HG03060 (cell line): ENCODE measurements at regions not wholly inside any gene's neighbourhood (a gene's known extent, or its start where the extent isn't known, plus 50 kb on each side); places are given as distances from the start of the nearest gene placed in this dataset.
"Not testable (repeated sequence)": the region's sequence is repeated elsewhere in the genome, so short reads cannot be mapped to it uniquely, and the experiment has no call there.

Source experiments
- ATAC-seq: cut with Tn5 transposase; IDR thresholded peaks from one replicate; pipeline ENCODE4 v1.9.1; 2021; ENCODE audit warnings: low read depth, moderate number of reproducible peaks; ENCODE audit not compliant: unreplicated experiment

DNA sequence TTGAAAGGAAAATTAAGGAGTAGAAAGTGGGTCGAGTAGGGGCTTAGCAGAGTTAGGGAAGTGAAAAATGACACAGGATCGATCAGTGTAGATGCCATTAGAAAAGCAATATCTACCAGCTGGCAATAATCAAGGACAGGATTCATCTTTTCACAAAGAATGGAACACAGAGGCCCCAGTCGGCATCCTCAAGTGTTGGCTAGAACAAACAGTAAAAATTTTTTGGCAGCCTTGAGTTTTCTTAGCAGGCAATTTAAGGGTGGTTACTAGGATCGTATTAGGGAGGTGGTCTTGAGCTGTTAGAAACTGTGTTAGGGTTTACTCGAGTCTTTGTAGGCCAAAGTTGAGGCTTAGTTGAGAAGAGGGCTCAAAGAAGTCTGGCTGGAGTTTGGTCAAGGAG is 658.8 kb upstream of the SGO1 start:
- ATAC-seq: no peak

DNA sequence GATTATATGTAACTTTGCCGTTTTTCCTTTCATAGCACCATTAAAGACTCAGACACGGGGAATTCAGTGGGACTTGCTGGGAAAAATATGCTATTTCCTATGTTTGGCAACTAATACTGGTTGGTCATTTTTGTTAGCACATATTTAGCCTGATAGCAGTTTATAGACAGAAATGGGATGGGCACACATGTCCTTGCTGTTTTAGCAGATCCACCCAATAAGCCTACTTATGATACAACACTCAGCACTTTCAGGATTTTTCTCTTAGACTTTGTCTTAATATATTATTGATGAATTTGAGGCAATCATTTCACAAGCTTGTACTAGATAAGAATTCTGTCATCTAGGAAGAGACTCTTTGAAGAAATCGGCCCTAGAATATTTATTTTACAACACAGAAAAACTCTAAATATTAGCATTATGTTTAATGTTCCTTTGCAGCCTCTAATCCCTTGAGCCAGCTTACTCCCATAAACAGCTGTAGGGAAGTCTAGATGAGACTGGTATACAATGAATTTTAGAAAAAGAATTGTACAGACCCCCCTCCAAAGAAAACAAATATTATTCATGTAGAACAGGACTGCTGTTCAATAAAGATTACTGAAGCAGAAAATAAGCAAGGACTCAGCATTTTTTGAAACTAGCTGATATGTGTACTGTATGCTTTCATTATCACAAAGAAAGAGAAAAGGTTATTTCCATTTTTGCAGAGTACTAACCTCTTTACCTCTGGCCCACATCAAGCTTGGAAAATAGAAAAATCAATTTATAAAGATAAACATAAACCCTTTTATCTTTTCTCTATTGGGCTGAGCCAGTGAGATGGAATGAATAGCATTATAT is 656.8 kb upstream of the SGO1 start:
- ATAC-seq: no peak

DNA sequence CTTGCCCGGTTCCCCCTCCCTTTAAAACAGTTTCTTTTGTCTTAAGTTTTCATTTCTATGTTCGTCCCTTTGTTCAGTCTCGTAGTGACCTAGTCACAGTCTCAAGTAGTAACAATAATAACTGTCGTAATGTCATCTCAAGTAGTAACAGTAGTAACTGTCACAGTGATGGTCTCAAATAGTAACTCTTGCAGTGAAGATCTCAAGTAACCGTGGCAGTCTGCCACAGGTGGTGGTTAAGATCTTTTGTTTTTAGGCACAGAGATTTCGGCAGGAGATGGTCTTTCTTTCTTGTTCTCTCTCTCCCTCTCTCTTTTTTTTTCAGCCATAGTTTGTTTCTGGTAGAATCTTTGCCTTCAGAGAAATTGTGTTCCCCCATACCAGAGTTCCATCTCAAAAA is 656.0 kb upstream of the SGO1 start:
- ATAC-seq: no peak

- ATAC-seq: no peak
Observed at GRCh38 chr3:20837676-20838302, 651.8 kb upstream of the SGO1 start.

- no peak for ATAC-seq
Observed at GRCh38 chr3:20836801-20837200, 650.8 kb upstream of the SGO1 start.

- no peak for ATAC-seq
Observed at GRCh38 chr3:20832963-20833362, 647.0 kb upstream of the SGO1 start.

- no peak for ATAC-seq
Observed at GRCh38 chr3:20822251-20822650, 636.2 kb upstream of the SGO1 start.

- not testable (repeated sequence) for ATAC-seq
Observed at GRCh38 chr3:20820872-20821271, 634.9 kb upstream of the SGO1 start.

DNA sequence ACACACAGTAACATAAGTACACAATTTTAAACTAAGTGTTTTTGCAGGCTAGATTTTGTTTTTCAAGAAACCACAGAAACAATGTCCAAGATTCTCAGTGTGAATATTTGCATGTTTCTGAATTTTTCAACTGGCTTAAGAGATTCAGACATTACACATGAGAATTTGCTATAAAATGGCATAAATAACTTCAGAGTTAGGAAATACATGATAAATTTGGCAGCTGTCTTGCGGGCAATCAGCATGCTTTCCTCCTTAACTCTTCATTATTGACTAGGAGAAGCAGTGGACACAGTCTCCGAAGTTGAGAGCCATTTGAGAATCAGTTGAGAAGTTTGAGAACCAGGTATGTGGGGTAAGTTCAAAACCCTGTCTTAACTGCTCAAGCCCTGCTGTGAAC is 625.6 kb upstream of the SGO1 start:
- ATAC-seq: no peak

DNA sequence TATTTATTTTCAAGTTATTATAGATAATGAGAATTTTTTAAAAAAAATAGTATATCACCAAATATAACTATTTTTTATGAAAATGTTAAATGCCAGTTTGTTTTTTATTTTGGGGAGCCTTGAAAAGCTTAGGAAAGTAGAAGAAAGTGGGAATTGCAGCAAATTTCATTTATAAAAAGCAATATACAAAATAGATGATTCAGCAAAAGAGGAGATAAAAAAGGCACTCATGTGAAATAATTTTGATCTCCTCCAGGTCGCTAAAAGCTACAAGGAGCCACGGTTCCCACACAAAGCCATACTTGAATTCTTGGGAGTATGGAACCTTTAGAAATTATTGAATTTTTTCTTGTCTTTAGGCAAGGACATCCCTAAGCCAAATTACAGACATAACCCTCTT is 625.0 kb upstream of the SGO1 start:
- no peak for ATAC-seq

- no peak for ATAC-seq
Observed at GRCh38 chr3:20810555-20810954, 624.5 kb upstream of the SGO1 start.

DNA sequence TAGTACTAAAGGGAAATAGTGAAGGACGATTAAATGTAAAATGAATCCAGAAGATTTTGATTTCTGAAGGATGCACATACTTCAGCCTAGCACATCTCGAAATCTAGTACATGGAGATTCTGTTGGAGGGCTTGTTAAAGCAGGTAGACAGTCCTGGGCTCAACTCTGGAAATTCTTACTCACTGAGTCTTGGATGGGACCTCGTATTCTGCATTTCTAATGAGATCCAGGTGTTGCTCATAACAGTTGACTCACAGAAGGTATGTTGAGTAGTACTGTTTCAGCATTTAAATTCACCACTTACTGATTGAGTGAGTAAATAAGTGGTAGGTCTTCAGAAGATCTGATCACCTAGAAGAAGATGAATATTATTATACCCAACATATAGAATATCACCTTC is 623.4 kb upstream of the SGO1 start:
- no peak for ATAC-seq

GRCh38 chr3:20808864-20809263 is 622.9 kb upstream of the SGO1 start:
- no peak for ATAC-seq

GRCh38 chr3:20798666-20799065 is 612.7 kb upstream of the SGO1 start:
- ATAC-seq: no peak

DNA sequence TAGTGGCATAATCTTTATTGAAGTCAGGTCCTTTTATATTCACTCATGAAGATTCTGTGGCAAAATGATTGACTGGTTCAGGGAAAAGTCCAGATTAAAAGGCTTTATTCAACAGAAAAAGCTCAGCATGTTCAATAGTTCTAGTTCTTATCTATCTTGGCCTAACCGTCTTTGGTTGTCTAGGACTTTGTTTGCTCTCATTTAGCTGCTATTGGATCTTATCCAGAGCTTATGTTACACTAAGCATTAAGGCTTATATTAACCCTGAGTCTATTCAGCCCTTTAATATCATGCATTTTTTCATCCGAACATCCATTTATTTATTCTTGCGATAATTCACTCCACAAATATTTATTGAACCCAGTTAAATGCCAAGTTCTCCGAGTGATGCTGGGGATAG is 601.0 kb upstream of the SGO1 start:
- no peak for ATAC-seq

- no peak for ATAC-seq
Observed at GRCh38 chr3:20776692-20777091, 590.7 kb upstream of the SGO1 start.

DNA sequence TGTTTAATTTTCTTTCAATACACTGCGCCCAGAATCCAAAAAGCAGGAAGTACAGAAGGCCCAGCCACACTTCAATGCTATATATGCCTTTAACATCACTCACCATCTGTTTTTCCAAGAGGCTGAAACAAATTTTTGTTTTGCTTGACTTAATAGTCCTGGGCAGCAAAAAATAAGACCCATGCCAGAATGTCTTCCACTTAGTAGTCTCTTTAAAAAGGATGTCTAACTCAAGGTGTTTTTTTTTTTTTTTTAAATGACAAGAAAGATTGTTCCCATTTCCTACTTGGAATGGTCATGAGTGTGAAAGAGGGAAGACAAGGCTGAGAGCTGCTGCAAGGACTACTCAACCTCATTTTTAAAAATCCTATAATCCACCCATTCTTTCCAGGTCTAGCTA is 590.3 kb upstream of the SGO1 start:
- no peak for ATAC-seq

DNA sequence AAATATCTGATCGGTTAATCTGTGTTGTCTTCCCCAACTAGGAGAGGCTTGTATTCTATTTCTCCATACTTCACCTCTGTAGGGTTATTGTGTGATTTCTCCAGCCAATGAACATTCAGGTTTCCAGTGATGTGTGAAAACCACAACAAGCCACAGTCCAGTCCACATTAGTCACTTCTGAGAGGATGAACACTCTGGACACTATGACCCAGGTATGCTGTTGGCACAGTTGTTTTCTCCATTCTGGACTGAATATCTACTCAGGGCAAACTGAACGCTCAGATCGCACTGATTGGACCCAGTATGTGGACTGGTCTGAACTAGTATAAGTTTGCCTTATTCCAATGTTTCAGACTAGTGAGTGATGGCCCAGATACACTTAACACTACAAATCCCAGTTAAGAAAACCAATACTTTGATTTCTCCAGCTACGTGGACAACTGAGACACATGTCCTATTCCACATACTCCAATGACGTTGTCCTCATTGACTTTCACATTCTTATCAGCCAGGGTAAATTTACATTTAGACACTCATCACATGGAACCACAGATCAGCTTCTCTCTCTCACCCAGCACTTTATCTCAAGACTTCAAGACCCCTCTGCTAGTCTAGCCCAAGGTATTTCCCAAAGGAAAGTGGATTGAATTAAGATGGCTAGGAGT is 587.4 kb upstream of the SGO1 start:
- ATAC-seq: no peak

- no peak for ATAC-seq
Observed at GRCh38 chr3:20772869-20773268, 586.9 kb upstream of the SGO1 start.

GRCh38 chr3:20769430-20769829 is 583.4 kb upstream of the SGO1 start:
- ATAC-seq: no peak

- no peak for ATAC-seq
Observed at GRCh38 chr3:20760981-20761380, 575.0 kb upstream of the SGO1 start.

DNA sequence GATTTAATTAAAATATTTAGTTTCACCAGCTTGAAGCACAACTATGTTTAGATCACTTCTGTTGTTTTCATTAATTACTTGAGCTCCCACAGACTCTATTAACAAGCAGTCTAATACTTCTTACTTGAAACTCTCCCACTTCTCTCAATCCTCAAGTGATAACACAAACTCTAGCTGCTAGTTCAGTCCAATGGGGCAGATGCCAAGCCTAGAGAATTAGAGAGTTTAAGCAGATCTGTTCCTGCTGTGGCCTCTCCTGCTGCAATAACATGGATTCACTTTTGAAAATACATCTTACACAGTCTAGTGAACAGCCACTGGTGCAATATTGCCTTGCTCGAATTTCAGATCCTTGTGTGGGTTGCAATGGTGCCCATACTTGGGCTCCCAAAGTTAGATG is 566.4 kb upstream of the SGO1 start:
- no peak for ATAC-seq
